DMS53 treated with DMSO at 0.1 percent for 48 hours (cell line): ENCODE measurements at regions not wholly inside any gene's neighbourhood (a gene's known extent, or its start where the extent isn't known, plus 50 kb on each side); places are given as distances from the start of the nearest gene placed in this dataset.
"Not testable (repeated sequence)": the region's sequence is repeated elsewhere in the genome, so short reads cannot be mapped to it uniquely, and the experiment has no call there.

Experiments
- DNase-seq: peaks from one replicate; lab custom pipeline; 2025; ENCODE audit not compliant: unreplicated experiment; lab: John Stamatoyannopoulos, UW

DNA sequence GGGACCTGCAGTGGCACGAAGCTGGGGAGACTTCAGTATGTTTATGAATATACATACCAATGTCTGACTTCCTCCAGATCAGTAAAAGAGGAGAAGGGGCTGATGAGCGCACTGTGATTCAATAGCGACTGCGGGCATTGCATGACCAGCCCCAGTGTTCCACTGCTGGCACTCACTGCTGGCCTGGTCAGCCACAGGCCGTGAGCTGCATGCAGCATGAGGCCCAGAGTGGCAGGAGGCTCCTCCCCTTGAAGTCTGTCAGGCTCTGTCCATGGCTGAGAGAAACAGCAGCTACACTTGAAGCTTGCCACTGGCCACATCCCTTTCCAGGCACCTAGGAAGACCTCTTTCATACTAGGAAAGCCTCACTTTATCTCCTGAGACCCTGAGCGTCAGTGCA, 265.9 kb upstream of the CDYL start:
- no peak for DNase-seq

DNA sequence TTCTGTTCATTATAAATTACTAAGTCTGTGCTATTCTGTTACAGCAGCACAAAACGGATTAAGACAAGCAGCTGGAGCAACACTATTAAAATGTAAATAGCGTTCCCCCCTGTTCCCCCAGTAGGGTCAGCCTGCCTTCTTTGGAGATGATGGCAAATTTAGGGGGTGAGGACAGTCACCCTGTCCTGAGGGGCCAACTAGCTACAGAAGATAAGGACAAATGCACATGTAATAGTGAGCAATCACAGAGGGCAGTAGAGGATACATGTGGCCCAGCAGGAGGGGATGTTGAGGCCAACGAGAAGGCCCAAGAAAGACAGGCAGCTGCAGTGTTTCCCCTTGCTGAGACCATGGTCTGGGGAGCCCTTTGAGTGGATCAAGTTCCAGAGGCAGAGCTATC, 266.7 kb upstream of the CDYL start:
- DNase-seq: no peak

DNA sequence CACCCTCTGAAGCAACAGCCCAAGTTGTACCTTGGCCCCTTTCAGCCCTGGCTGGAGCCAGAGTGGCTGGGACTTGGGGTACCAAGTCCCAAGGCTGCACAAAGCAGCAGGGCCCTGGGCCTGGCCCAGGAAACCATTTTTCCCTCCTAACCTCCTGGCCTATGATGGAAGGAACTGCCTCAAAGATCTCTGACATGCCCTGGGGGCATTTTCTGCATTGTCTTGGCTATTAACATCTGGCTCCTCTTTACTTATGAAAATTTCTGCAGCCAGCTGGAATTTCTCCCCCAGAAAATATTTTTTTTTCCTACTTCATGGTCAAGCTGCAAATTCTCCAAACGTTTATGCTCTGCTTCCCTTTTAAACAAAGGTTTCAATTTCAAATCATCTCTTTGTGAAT, 269.4 kb upstream of the CDYL start:
- no peak for DNase-seq

DNA sequence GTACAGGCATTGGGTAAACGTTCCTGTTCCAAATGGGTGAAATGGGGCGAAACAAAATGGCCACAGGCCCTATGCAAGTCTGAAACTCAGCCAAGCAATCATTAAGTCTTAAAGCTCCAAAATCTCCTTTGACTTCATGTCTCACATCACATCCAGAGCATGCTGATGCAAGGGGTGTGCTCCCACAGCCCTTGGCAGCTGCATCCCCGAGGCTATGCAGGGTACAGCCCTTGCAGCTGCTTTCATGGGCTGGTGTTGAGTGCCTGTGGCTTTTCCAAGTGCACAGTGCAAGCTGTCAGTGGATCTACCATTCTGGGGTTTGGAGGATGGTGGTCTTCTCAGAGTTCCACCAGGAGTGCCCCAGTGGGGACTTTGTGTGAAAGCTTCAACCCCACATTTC, 270.0 kb upstream of the CDYL start:
- DNase-seq: no peak

DNA sequence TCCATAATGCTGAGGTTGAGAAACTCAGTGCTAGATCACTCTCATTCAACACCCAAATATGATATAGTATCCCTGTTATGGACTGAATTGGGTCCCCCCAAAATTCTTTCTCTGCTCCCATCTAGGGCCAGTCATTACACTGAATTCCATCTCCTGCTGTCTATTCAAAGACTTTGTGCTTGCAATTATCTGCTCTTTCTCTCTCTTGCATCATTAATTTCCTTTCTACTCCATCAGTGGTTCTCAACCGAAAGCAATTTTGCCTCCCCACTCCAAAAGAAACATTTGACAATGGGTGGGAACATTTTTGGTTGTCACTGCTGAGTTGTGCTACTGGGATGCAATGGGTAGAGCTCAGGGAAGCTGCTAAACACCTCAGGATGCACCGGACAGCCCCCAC, 271.5 kb upstream of the CDYL start:
- DNase-seq: no peak

DNA sequence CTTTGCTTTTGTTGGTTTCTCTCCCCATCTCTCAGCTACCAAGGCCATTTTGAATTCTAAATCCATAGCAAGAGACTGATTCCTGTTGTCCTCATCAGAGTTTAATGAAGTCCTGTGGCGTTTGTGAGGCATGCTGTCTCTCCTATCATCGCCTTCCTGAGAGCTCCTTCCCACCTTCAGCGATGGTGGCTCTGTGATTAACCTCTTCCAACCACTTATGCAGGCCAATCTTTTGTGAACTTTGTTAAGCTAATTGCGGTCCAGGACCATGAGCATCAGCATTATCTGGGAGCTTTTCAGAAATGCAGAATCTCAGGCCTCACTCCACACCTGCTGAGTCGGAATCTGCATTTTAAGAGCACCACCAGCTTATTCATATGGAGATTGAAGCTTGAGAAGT, 272.5 kb upstream of the CDYL start:
- DNase-seq: no peak

DNA sequence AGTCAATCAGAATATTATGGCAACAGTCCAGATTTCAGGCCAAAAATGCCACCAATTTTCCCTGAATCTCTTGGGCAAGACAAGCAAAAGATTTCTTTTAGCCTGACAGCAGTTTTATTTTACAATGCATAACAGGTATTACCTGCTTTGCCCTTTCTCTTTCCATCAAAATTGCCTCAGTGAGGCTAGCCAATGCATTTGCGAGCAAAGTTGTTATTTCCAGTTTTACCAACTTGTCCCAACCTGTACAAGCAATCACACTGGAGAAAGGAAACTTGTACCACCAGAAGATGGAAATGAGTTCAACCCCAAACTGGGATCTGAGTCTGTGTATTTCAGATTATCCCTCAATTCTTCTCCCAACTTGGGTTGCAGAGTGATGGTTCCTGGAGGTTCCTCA, 279.9 kb upstream of the CDYL start:
- no peak for DNase-seq

DNA sequence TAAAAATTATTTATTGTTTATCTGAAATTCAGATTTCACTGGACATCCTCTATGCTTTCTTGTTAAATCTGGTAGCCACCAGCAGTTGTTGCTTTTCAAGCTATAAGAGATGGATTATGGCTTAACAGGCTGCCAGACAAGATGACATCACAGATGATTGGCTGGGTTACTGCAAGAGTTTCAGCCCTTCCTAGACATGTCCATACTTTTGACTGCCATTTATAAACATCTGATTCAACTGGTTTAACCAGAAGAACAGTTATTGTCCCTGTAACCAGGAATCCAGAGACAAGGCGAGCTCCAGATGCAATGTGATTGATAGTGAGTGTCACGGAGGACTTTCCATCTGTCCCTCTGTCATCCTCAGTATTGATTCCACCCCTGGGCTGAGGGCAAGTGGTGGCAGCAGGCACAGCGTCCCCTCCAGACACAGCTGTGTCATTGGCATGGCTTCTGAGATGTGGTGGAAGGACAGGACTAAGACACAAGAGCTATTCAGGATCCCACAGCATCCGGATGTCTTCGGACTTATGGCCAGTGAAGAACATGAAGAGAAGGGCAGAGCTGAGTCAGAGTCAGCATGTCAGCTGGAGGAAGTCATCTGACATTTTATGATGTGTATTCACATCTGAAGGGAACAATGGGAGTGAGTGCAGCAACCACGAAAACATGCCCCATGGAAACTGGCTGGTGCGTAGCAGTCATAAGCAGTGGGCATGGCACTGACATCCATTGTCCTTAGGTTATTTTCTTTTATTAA, 284.5 kb upstream of the CDYL start:
- DNase-seq: no peak

DNA sequence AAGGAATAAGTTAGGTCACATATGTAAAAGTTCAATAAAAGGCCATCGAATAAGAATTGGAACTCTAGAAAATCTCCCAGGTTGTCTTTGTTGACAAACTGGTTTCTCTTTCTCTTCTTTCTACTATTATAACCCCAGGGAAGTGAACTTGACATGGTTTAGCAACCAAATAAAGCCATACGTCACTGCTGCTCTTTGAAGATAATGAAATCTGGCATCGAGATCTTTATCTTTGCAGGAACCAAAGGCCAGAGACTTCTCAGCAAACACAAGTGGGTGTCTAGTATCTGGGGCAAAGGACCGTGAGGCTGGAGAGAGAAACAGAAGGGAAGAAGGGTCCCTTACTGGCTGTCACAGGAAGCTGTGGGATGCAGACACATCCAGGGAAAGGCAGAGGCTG, 286.7 kb upstream of the CDYL start:
- no peak for DNase-seq

DNA sequence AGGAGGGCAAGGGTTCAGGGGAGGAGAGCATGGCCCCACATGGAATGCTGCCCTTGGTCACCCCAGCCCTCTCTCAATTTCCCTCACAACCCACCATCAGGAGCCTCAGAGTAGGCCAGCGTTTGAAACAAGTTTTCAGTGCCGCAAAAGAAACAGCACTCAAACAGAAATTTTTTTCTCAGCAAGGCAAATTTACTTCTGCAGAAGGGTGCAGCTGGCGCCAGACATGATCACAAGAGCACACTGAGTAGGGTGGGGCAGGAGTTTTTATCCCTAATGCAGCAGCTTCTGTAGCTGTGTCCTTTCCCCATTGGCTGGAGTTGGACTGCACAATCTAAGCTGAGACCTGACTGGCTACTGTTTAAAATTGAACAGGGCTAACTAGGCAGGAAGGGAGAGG, 287.8 kb upstream of the CDYL start:
- no peak for DNase-seq

DNA sequence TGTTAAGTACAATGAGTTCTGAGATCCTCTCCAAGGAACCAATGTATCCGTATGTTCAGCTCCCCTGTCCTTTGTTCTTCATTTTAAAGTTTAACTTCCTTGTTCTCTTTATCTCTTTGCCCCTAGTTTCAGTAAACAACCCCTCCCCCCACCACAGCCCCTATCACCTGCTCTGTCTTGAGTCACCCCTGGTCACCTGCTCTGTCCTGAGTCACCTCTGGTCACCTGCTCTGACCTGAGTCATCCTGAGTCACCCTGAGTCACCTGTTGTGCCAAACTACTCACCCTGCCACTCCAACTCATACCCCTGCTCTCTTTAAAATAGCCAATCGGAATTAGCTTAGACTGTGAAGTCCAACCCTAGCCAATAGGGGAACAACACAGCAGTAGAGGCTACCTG, 288.7 kb upstream of the CDYL start:
- DNase-seq: peak; percentile 64

DNA sequence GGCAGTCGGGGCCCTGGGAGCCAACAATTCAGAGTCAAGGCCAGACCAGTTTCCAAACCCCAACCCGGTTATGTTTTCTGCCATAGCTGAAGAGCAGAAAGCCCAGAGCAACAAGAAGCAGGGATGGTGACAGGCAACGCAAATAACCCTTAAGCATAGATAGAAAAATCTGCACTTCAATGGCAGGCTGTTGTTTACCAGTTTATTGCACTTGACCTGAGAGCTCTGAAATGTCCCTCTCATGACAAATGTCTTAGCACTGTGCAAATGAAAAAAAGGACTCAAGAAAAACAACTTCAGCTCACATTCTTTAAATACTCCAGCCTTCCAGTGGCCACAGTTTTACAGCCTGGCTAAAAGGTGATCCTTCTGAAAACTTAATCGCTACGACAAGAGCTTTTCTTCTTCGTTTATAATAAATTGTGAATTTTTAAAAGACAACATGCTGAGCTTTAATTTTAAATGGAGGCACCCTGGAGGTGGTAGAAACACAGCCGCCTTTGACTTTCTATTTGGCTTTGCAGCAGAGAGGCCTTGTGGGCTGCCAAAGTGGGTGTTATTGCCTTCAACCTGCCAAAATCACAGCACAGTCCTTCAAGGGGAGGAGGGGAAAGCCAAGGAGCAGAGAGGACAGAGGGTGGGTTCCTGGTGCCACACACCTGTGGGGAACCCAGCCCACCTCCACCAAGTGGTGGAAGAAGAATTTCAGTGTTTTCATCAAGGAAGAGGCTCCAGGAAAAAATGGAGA, 289.5 kb upstream of the CDYL start:
- DNase-seq: no peak

DNA sequence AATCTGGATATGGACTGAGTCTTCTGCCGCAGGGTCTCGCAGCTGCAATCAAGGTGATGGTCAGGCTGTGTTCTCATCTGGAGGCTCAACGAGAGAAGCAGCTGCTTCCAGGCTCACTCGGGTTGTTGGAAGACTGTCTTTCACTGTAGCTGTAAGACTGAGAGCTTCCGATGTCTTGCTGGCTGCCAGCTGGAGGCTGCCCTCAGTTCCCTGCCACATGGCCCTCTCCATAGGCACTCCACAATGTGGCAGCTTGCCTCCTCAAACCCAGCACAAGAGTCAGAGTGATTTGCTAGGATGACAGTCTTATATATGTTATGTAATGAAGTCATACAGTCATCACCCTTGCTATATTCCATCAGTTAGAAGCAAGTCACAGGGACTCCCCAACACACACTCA, 290.5 kb upstream of the CDYL start:
- no peak for DNase-seq

DNA sequence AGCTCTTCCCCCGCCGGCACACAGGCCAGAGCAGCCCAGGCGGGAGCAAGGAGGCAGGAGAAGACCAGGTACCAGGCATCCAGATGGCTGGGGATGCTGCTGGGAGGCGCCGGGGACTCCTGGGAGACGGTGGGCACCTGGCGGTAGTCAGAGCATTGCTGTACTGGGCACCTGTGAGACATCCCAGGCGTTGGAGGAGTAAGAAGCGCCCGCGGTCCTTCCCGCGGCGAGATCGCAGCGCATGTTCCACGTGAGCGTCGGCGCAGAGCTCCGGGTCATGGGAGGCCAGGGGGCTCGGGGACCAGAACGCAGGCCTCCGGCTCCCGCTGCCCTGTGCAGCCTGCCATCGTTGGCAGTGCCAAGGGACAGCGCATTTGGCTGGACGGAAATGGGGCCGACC, 293.7 kb upstream of the CDYL start:
- DNase-seq: no peak

DNA sequence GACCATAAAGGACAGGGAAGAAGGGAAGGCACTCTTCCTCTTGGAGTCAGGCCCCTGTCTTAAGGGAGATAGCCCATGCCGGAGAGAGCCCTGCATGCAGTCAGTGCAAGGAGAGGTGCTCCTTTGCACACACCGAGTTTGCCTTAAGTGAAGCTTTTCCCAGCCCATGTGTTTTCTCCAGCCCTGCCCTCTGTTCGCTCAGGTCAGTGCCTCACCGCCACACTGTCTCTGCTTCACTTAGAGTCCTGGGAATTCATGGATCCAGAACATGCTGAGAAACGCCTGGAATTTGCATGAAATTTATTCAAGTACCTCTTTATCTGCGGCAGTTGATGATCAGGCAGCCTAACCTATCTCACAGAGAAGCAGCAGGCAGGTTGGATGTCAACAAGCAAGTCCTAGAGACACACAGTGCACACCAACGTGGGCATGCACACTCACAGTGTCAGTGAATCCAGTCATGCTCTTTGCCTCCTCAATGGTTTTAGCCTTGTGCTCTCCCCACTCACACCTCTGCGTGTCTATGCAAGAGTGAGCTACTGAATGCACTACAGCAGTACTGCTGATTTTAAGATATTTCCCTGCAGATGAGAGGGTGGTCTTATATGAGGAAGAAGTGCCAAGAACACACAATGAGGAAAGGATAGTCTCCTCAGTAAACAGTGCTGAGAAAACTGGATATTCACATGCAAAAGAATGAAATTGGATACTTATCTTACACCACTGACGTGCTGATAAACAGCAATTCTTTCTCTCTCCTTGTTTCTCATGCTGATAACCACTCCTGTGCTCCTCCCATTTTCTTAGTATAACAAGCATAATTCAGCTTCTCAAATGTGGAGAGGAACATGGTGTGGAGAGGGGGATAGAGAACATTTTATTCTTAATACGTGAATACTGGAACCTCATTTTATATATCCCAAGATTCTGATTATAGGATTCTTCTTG, 295.1 kb upstream of the CDYL start:
- no peak for DNase-seq

DNA sequence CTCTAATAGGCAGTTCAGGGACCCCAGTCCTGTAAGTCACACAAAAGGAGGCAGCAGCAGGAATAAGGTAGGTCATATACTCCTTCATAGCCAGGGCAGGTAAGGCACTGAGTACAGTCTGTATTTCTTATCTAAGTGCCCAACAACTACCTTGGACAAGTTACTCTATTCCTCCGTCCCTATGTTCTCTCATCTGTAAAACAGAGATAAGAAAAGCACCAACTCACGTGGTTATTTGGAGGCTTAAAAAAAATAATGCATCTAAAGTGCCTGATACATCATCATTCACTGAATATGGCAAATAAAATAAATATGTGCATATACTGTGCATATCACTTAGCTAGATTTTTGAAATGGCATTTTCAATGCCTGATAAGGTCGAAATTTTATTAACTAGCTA, 298.1 kb upstream of the CDYL start:
- DNase-seq: no peak

DNA sequence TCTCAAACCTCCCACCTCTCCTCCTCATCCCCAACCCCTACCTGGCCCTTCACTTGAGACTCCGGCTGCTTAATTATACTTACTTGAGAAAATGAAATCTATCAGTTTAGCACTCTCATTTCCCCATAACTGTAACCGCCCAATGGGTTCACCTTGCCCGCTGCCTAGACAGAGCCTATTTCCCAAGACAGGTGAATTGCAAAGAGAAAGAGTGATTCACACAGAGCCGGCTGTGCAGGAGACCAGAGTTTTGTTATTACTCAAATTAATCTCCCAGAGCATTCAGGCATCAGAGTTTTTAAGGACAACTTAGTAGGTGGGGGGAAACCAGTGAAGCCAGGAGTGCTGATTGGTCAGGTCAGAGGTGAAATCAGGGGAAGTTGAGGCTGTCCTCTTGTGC, 301.4 kb upstream of the CDYL start:
- no peak for DNase-seq

DNA sequence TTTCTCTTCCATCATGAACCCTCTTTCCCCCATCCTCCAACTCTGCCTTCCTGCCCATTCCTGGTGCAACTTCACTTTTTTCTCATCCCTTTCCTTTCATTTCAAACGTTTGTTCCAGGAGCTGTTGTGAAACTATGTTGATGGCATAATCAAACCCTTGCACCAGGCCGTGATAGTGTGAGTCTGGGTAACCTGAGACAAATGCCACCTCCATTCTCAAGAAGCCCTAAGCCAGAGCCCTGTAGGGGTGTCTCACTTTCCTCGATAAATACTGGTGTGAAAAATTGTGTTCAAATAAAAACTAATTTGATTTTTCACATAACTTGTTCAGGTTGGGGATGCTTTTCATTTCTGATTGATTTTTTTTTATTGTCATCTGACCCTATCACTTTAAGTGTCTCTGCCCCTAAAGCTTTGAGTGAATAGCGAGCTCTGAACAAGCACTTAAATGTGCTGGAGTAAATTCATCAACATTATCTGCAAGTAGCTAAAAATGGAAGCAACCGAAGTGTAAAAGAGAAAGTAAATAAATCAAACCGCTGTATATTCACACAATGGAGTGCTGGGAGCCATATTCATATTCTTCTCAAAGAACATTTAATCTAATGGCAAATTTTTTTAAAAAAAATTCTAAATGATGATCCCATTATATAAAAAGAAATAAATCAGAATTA, 303.1 kb upstream of the CDYL start:
- DNase-seq: no peak

DNA sequence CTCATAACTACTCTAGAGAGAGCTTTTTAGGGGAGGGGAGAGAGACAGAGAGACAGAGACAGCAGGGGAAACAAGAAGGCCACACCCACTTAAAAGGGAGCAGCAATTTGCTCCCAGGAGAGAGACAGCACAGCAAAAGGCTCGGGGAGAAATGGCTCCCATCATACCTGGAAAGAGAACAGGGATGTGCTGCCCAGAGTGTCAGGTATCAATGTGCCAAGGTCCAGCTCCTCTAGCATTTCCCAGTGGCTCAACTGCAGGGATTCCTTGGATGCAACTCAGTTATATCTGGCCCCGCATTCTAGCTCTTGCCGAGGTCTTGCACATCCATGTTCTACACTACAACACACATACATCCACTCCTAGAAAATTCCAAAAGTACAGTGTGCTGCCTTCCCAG, 304.0 kb upstream of the CDYL start:
- DNase-seq: no peak

DNA sequence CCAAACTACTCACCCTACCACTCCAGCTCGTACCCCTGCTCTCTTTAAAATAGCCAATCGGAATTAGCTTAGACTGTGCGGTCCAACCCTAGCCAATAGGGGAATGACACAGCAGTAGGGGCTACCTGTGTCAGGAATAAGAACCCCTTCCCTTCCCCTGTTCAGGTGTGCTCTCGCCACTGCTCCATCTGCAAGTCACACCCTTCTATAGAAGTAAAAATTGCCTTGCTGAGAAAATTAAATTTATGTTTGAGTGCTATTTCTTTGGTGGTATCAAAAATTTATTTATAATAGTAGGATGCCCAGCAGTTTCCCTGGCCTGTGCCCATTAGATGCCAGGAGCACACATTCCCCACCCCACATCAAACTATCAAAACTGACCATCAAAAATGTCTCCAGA, 304.7 kb upstream of the CDYL start:
- not testable (repeated sequence) for DNase-seq

DNA sequence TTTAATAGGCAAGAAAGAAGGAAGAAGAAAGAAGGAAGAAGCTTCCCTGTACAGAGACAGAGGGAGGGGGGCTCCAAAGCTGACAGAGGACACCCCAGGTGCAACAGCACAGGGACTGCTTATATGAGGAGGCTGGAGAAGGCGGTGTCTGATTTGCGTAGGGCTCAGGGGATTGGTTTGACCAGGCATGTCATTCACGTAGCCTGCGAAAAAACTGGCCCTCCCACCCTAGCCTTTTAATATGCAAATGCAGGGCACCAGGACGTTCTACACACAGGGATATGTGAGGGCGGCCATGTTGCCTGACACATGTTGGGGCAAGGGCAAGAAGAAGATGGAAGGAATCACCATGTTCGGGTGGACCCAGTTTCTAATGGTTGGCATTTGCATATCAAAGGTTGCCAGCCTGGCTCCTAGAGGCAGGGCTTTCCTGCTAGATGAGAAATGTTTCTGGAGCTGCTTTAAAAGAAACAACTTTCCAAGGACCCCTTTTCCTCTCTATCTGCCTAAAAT, 305.4 kb upstream of the CDYL start:
- no peak for DNase-seq
